IMR-90 (cell line): ENCODE measurements at regions not wholly inside any gene's neighbourhood (a gene's known extent, or its start where the extent isn't known, plus 50 kb on each side); places are given as distances from the start of the nearest gene placed in this dataset.

Experiments
- ATAC-seq: fragments of 200-7000 bp; cut with Tn5 transposase; 2 replicates; pipeline ENCODE4 v1.9.1; 2020; ENCODE audit warnings: low read depth, mild to moderate bottlenecking, moderate library complexity
- BruUV-seq: library from RNA; stranded (reverse); fragments of 400-500 nt; replicated peaks from 2 replicates; lab custom pipeline; 2021; lab: Mats Ljungman, UMichigan
- CTCF ChIA-PET: fragments of 300-600 bp; formaldehyde crosslinking; extraction: SDS; loops from one replicate; lab custom pipeline; 2021; ENCODE audit warnings: antibody characterized with exemption; lab: Yijun Ruan, JAX
- POLR2A ChIA-PET: fragments of 300-600 bp; sonication (Branson Sonifier 250); formaldehyde crosslinking; loops from one replicate; lab custom pipeline; 2022; ENCODE audit warnings: antibody characterized with exemption; ENCODE audit not compliant: unreplicated experiment; lab: Charles Lee
- DNase-seq: peaks from one replicate; pipeline ENCODE4 v3.0.0; 2013
- H2AFZ ChIP-seq: replicated peaks from 2 replicates; pipeline ENCODE3; 2013; ENCODE audit warnings: low read length, mild to moderate bottlenecking; ENCODE audit not compliant: poor library complexity
- H2AK5ac ChIP-seq: 2 replicates; pipeline ENCODE4 v1.6.1; 2013; ENCODE audit warnings: low read depth, low read length, inconsistent platforms
- H2AK9ac ChIP-seq: replicated peaks from 2 replicates; pipeline ENCODE3; 2013; ENCODE audit warnings: mild to moderate bottlenecking, low read depth, low read length, moderate library complexity; ENCODE audit not compliant: poor library complexity
- H2BK120ac ChIP-seq: 2 replicates; pipeline ENCODE4 v1.6.1; 2013; ENCODE audit warnings: low read depth, low read length, inconsistent platforms
- H2BK15ac ChIP-seq: 3 replicates; pipeline ENCODE4 v1.6.1; 2013; ENCODE audit warnings: low read depth, low read length, inconsistent platforms
- H2BK20ac ChIP-seq: 2 replicates; pipeline ENCODE4 v1.6.1; 2013; ENCODE audit warnings: low read depth, mild to moderate bottlenecking, inconsistent platforms, low read length, moderate library complexity
- H2BK5ac ChIP-seq: 2 replicates; pipeline ENCODE4 v1.6.1; 2013; ENCODE audit warnings: mild to moderate bottlenecking, low read depth, low read length, inconsistent platforms; ENCODE audit not compliant: poor library complexity, severe bottlenecking
- H3K14ac ChIP-seq: replicated peaks from 2 replicates; pipeline ENCODE4 v1.6.1; 2013; ENCODE audit warnings: low read depth, low read length, inconsistent platforms
- H3K18ac ChIP-seq: 2 replicates; pipeline ENCODE4 v1.6.1; 2013; ENCODE audit warnings: low read depth, low read length, control low read depth
- H3K23ac ChIP-seq: 2 replicates; pipeline ENCODE4 v1.6.1; 2013; ENCODE audit warnings: low read depth, low read length, inconsistent platforms
- H3K27ac ChIP-seq: 2 replicates; pipeline ENCODE4 v1.5.1; 2013; ENCODE audit warnings: mild to moderate bottlenecking, control low read depth, low read length; ENCODE audit not compliant: insufficient read depth
- H3K27me3 ChIP-seq: 2 replicates; pipeline ENCODE4 v1.6.1; 2013; ENCODE audit warnings: low read length; ENCODE audit not compliant: control insufficient read depth, insufficient read depth
- H3K36me3 ChIP-seq: 2 replicates; pipeline ENCODE4 v1.6.1; 2013; ENCODE audit warnings: low read length, mixed read lengths; ENCODE audit not compliant: control insufficient read depth, insufficient read depth
- H3K4ac ChIP-seq: 2 replicates; pipeline ENCODE4 v1.6.1; 2013; ENCODE audit warnings: low read depth, low read length, inconsistent platforms
- H3K4me1 ChIP-seq: 2 replicates; pipeline ENCODE4 v1.6.1; 2013; ENCODE audit warnings: low read length, mixed read lengths; ENCODE audit not compliant: control insufficient read depth, insufficient read depth
- H3K4me2 ChIP-seq: 2 replicates; pipeline ENCODE4 v1.6.1; 2013; ENCODE audit warnings: low read depth, mild to moderate bottlenecking, control low read depth, low read length, moderate library complexity
- H3K4me3 ChIP-seq: 2 replicates; pipeline ENCODE4 v1.5.1; 2013; ENCODE audit warnings: low read depth, mild to moderate bottlenecking, control low read depth, low read length, moderate library complexity; ENCODE audit not compliant: insufficient read depth
- H3K56ac ChIP-seq: 2 replicates; pipeline ENCODE4 v1.6.1; 2013; ENCODE audit warnings: low read length, inconsistent platforms; ENCODE audit not compliant: insufficient read depth; ENCODE audit errors: extremely low read depth
- H3K79me1 ChIP-seq, 2 experiments: 2 replicates each; pipeline ENCODE4 v1.6.1; 2013; ENCODE audit warnings: low read length in 2 of 2, inconsistent platforms in 1 of 2, low read depth in 1 of 2
- H3K9ac ChIP-seq: 2 replicates; pipeline ENCODE4 v1.6.1; 2013; ENCODE audit warnings: low read depth, low read length, control low read depth
- H3K9me1 ChIP-seq: 2 replicates; pipeline ENCODE4 v1.6.1; 2013; ENCODE audit warnings: low read length, inconsistent platforms; ENCODE audit not compliant: insufficient read depth
- H3K9me3 ChIP-seq: 2 replicates; pipeline ENCODE4 v1.6.1; 2013; ENCODE audit warnings: low read length; ENCODE audit not compliant: control insufficient read depth, insufficient read depth
- H4K20me1 ChIP-seq: 2 replicates; pipeline ENCODE4 v1.6.1; 2013; ENCODE audit warnings: low read length, inconsistent platforms; ENCODE audit not compliant: insufficient read depth
- H4K5ac ChIP-seq: 2 replicates; pipeline ENCODE4 v1.6.1; 2013; ENCODE audit warnings: mild to moderate bottlenecking, low read depth, low read length, control low read depth
- H4K8ac ChIP-seq, 2 experiments: 2 replicates each; pipeline ENCODE4 v1.6.1; 2013; ENCODE audit warnings: low read depth in 2 of 2, low read length in 2 of 2, control low read depth in 1 of 2, inconsistent platforms in 1 of 2
- H4K91ac ChIP-seq: 2 replicates; pipeline ENCODE4 v1.6.1; 2013; ENCODE audit warnings: low read depth, low read length, inconsistent platforms; ENCODE audit not compliant: insufficient read depth
- CEBPB ChIP-seq: IDR thresholded peaks from 2 replicates; pipeline ENCODE4 v1.6.1; 2012; ENCODE audit warnings: low read depth, low read length, improper control_type of control experiment
- CHD1 ChIP-seq: IDR thresholded peaks from 2 replicates; pipeline ENCODE4 v1.6.1; 2012; ENCODE audit warnings: low read depth, low read length, improper control_type of control experiment
- POLR2A ChIP-seq: IDR thresholded peaks from 2 replicates; pipeline ENCODE4 v1.6.1; 2012; ENCODE audit warnings: mild to moderate bottlenecking, low read depth, low read length
- RAD21 ChIP-seq: IDR thresholded peaks from 2 replicates; pipeline ENCODE4 v1.6.1; 2012; ENCODE audit warnings: low read length, improper control_type of control experiment
- WGBS, 2 experiments: methylation state at CpG; one replicate each; pipeline versions ENCODE4 v1.1.5 to v1.1.7; 2013; ENCODE audit warnings: missing lambda C conversion rate in 2 of 2; ENCODE audit not compliant: insufficient read length in 1 of 2; ENCODE audit errors: extremely low coverage in 2 of 2; 5-methylcytosine and 5-hydroxymethylcytosine counted together
- dilution Hi-C: fragments of 300-500 bp; cut with HindIII; formaldehyde crosslinking; loops from one replicate; pipeline ENCODE4 v1.14.3; 2018; ENCODE audit warnings: low sequenced_read_pairs; ENCODE audit not compliant: unreplicated experiment
- in situ Hi-C: fragments of 300-500 bp; cut with MboI; formaldehyde crosslinking; loops from 3 replicates; pipeline ENCODE4 v1.14.3; 2019; ENCODE audit warnings: low sequenced_read_pairs, inconsistent platforms, mixed read lengths
- intact Hi-C: fragments of 100-400 bp; cut with micrococcal nuclease; formaldehyde crosslinking; loops from 2 replicates; pipeline ENCODE4 v1.10.0; 2022
- TF ChIP-seq, protein P1 (sequence below): fragments of 150-350 bp; IDR thresholded peaks from 2 replicates; pipeline ENCODE4 v1.6.1; 2016; ENCODE audit warnings: low read depth, mild to moderate bottlenecking, low read length, moderate library complexity, borderline replicate concordance

- H3K4me1 ChIP-seq = no peaks in the 10 kb centered on the region
- no peak overlapping the region for H3K27ac ChIP-seq
- ChIA-PET POLR2A (no interaction called here), CTCF (no interaction called here)
- H3K18ac ChIP-seq = no peak overlapping the region
- TF ChIP-seq CHD1 = no peak
- TF ChIP-seq, protein P1, sequence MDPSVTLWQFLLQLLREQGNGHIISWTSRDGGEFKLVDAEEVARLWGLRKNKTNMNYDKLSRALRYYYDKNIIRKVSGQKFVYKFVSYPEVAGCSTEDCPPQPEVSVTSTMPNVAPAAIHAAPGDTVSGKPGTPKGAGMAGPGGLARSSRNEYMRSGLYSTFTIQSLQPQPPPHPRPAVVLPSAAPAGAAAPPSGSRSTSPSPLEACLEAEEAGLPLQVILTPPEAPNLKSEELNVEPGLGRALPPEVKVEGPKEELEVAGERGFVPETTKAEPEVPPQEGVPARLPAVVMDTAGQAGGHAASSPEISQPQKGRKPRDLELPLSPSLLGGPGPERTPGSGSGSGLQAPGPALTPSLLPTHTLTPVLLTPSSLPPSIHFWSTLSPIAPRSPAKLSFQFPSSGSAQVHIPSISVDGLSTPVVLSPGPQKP = no peak
- TF ChIP-seq RAD21 = no peak
- TF ChIP-seq POLR2A = no peak
- no peak for TF ChIP-seq CEBPB
- H2AFZ ChIP-seq = no peak overlapping the region
- no peak overlapping the region for H4K91ac ChIP-seq
- H3K4me3 ChIP-seq = no peak overlapping the region
- no peak overlapping the region for H3K14ac ChIP-seq
- H3K23ac ChIP-seq = no peak overlapping the region
- H2BK20ac ChIP-seq = no peak overlapping the region
- no peak overlapping the region for H2BK5ac ChIP-seq
- H3K9me3 ChIP-seq = no peaks in the 10 kb centered on the region
- no peaks in the 10 kb centered on the region for H4K20me1 ChIP-seq
- no peak overlapping the region for H2AK9ac ChIP-seq
- no peak overlapping the region for H2AK5ac ChIP-seq
- in situ Hi-C loops (no loop called here), dilution Hi-C loops (no loop called here), intact Hi-C loops (no loop called here)
- WGBS, 2 experiments = no CpG with 5 or more reads among the region's 1 CpG
- H4K5ac ChIP-seq = no peak overlapping the region
- no peak overlapping the region for H4K8ac ChIP-seq
- ATAC-seq (no peak), DNase-seq (no peak)
- H3K79me1 ChIP-seq = no peaks in the 10 kb centered on the region
- no TSS peak for BruUV-seq
- H3K4me2 ChIP-seq = no peak overlapping the region
- H3K4ac ChIP-seq = no peak overlapping the region
- peaks cover 4% of the 10 kb centered on the region; the same call in 1 of the 2 replicates for H3K27me3 ChIP-seq
- H2BK120ac ChIP-seq = no peak overlapping the region
- no peak overlapping the region for H2BK15ac ChIP-seq
- no peak overlapping the region for H3K9ac ChIP-seq
- H3K36me3 ChIP-seq = no peaks in the 10 kb centered on the region
- no peak overlapping the region for H3K56ac ChIP-seq
- peaks cover 2% of the 10 kb centered on the region; the same call in 1 of the 2 replicates for H3K9me1 ChIP-seq
These were observed 57.5 kb upstream of the TNIP3 start for GRCh38 chr4:121221608-121222007.
